ENCODE measurements at regions not wholly inside any gene's neighbourhood (a gene's known extent, or its start where the extent isn't known, plus 50 kb on each side); places are given as distances from the start of the nearest gene placed in this dataset.

DNA sequence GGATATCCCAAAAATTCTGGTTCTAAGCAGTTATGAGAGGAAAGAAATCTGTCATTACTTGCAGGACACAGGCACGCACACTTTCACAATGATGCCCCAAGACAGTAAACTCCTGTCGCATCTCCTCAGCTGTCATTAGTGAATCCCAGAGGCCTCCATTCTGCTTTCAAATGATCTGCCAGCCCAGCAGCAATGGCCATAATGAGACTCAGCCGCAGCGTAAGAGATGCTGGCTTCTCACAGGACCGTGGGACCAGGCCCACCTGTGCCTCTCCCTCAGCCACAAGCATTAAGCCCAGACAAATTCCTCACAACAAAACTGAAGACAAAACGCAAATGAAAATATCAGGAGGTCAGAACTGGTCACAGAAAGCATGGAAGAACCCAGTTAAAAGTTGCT is 98.0 kb upstream of the VLDLR start:
- peaks cover 11% of the 10 kb centered on the region for H3K4me1 ChIP-seq (ENCODE audit: low read length)
- no peak overlapping the region for H3K9ac ChIP-seq (ENCODE audit: low read length)
- H4K20me1 ChIP-seq (ENCODE audit: insufficient read depth, low read length), result no peaks in the 10 kb centered on the region
- no peaks in the 10 kb centered on the region for H3K27me3 ChIP-seq (ENCODE audit: low read depth, low read length)
- no peak overlapping the region for H2AFZ ChIP-seq (ENCODE audit: low read depth, low read length)
- H3K4me2 ChIP-seq (ENCODE audit: low read length), result no peak overlapping the region
- no peaks in the 10 kb centered on the region for H3K79me2 ChIP-seq (ENCODE audit: low read length)
- TF ChIP-seq, protein P1, sequence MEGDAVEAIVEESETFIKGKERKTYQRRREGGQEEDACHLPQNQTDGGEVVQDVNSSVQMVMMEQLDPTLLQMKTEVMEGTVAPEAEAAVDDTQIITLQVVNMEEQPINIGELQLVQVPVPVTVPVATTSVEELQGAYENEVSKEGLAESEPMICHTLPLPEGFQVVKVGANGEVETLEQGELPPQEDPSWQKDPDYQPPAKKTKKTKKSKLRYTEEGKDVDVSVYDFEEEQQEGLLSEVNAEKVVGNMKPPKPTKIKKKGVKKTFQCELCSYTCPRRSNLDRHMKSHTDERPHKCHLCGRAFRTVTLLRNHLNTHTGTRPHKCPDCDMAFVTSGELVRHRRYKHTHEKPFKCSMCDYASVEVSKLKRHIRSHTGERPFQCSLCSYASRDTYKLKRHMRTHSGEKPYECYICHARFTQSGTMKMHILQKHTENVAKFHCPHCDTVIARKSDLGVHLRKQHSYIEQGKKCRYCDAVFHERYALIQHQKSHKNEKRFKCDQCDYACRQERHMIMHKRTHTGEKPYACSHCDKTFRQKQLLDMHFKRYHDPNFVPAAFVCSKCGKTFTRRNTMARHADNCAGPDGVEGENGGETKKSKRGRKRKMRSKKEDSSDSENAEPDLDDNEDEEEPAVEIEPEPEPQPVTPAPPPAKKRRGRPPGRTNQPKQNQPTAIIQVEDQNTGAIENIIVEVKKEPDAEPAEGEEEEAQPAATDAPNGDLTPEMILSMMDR (IDR thresholded peaks at IDR 0.05; ENCODE audit: low read depth, low read length), result no peak
- TF ChIP-seq EZH2phosphoT487 (IDR thresholded peaks at IDR 0.05; ENCODE audit: low read depth), result no peak
- H3K27ac ChIP-seq (ENCODE audit: low read length), result no peak overlapping the region
- H3K4me3 ChIP-seq (ENCODE audit: low read length), result no peak overlapping the region
- H3K36me3 ChIP-seq (replicated peaks; ENCODE audit: low read depth, low read length), result no peaks in the 10 kb centered on the region
- H3K9me3 ChIP-seq (ENCODE audit: insufficient read depth, low read length), result no peaks in the 10 kb centered on the region

DNA sequence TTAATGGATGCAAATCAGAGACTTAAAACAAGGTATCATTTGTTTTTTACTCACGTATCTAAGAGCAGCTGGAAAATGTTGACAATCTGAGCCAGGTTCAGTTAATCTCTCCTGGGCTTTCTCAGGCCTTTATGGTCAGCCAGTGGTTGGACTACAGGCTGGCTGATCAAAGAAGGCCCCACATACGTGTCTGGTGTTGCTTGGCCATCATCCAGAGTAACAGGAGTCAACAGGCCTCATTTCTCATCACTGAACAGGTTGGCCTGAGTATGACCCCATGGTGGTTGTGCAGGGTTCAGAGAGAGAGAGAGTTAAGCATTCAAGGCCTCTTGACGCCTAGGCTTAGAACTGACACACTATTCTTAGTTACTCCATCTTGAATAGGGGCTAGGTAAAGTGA is 97.0 kb upstream of the VLDLR start:
- no peaks in the 10 kb centered on the region for H3K79me2 ChIP-seq (ENCODE audit: low read length)
- no peaks in the 10 kb centered on the region for H3K36me3 ChIP-seq (replicated peaks; ENCODE audit: low read depth, low read length)
- H3K4me3 ChIP-seq (ENCODE audit: low read length), result no peak overlapping the region
- no peak overlapping the region for H3K4me2 ChIP-seq (ENCODE audit: low read length)
- H3K4me1 ChIP-seq (ENCODE audit: low read length), result peaks cover 11% of the 10 kb centered on the region
- no peaks in the 10 kb centered on the region for H4K20me1 ChIP-seq (ENCODE audit: insufficient read depth, low read length)
- no peak overlapping the region for H3K9ac ChIP-seq (ENCODE audit: low read length)
- no peak overlapping the region for H2AFZ ChIP-seq (ENCODE audit: low read depth, low read length)
- TF ChIP-seq EZH2phosphoT487 (IDR thresholded peaks at IDR 0.05; ENCODE audit: low read depth), result no peak
- TF ChIP-seq, protein P1 (IDR thresholded peaks at IDR 0.05; ENCODE audit: low read depth, low read length), result no peak
- no peaks in the 10 kb centered on the region for H3K9me3 ChIP-seq (ENCODE audit: insufficient read depth, low read length)
- H3K27me3 ChIP-seq (ENCODE audit: low read depth, low read length), result no peaks in the 10 kb centered on the region
- H3K27ac ChIP-seq (ENCODE audit: low read length), result no peak overlapping the region

DNA sequence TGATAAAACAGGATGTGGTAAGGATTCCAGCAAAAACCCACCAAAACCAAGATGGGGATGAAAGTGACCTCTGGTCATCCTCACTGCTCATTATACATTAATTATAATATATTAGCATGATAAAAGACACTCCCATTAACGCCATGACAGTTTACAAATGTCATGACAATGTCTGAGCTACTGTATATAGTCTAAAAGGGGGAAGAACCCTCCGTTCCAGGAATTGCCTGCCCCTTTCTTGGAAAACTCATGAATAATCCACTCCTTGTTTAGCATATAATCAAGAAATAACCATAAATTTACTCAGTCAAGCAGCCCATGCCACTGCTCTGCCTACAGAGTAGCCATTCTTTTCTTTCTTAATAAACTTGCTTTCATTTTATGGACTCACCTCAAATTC is 96.4 kb upstream of the VLDLR start:
- Histone ChIP-seq H3K4me3 (ENCODE audit: low read length) (no peak overlapping the region), H3K27me3 (ENCODE audit: low read depth, low read length) (no peaks in the 10 kb centered on the region), H3K4me1 (ENCODE audit: low read length) (peaks cover 11% of the 10 kb centered on the region), H3K27ac (ENCODE audit: low read length) (no peak overlapping the region), H4K20me1 (ENCODE audit: insufficient read depth, low read length) (no peaks in the 10 kb centered on the region), H3K4me2 (ENCODE audit: low read length) (no peak overlapping the region), H3K9me3 (ENCODE audit: insufficient read depth, low read length) (no peaks in the 10 kb centered on the region), H3K9ac (ENCODE audit: low read length) (no peak overlapping the region), H3K79me2 (ENCODE audit: low read length) (no peaks in the 10 kb centered on the region), H2AFZ (ENCODE audit: low read depth, low read length) (no peak overlapping the region), H3K36me3 (replicated peaks; ENCODE audit: low read depth, low read length) (no peaks in the 10 kb centered on the region)
- TF ChIP-seq EZH2phosphoT487 (IDR thresholded peaks at IDR 0.05; ENCODE audit: low read depth), result no peak
- TF ChIP-seq, protein P1 (IDR thresholded peaks at IDR 0.05; ENCODE audit: low read depth, low read length), result no peak

DNA sequence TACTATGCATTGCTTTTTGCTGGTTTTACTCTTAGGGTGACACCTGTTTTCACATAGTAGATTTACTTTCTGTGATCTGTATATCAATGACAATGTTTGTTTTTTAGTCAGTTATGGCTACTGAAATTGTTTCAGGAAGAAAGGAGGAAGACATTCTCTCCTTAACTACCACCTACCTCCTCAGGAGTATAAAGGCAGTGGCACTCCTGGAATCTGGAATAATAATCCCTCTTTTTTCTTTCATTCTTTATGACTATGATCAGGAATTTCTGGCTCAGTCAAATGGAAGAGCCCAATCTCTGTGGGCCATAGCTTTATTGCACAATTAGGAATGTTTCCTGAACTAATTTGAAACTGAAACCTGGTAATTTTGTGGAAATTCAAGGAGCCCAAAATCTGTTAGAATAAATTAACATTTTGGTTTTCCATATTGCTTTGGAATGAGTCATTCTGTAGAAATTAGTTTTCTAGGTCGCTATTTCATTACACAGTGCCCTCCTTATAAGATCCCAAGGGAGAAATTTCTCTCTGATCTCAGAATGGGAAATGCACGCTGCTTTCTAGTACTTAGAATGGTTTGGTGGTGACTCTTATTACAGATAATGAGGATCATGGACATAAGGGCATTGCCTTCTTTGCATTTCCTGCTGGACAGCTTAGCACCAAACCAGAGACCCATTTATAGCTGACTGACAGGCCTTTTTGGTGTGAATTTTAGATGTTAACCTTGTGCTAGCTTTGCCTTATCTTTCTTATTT is 95.3 kb upstream of the VLDLR start:
- H3K79me2 ChIP-seq (ENCODE audit: low read length), result no peaks in the 10 kb centered on the region
- no peak for TF ChIP-seq EZH2phosphoT487 (IDR thresholded peaks at IDR 0.05; ENCODE audit: low read depth)
- TF ChIP-seq, protein P1 (IDR thresholded peaks at IDR 0.05; ENCODE audit: low read depth, low read length), result no peak
- H3K4me3 ChIP-seq (ENCODE audit: low read length), result no peak overlapping the region
- H3K27me3 ChIP-seq (ENCODE audit: low read depth, low read length), result no peaks in the 10 kb centered on the region
- H3K36me3 ChIP-seq (replicated peaks; ENCODE audit: low read depth, low read length), result no peaks in the 10 kb centered on the region
- peaks cover 8% of the 10 kb centered on the region for H3K4me1 ChIP-seq (ENCODE audit: low read length)
- H3K9ac ChIP-seq (ENCODE audit: low read length), result no peak overlapping the region
- no peaks in the 10 kb centered on the region for H4K20me1 ChIP-seq (ENCODE audit: insufficient read depth, low read length)
- H3K27ac ChIP-seq (ENCODE audit: low read length), result no peak overlapping the region
- H2AFZ ChIP-seq (ENCODE audit: low read depth, low read length), result no peak overlapping the region
- no peak overlapping the region for H3K4me2 ChIP-seq (ENCODE audit: low read length)
- no peaks in the 10 kb centered on the region for H3K9me3 ChIP-seq (ENCODE audit: insufficient read depth, low read length)

All from OCI-LY3 (cell line).